ENCODE measurements at regions not wholly inside any gene's neighbourhood (a gene's known extent, or its start where the extent isn't known, plus 50 kb on each side); places are given as distances from the start of the nearest gene placed in this dataset.
"Not testable (repeated sequence)": the region's sequence is repeated elsewhere in the genome, so short reads cannot be mapped to it uniquely, and the experiment has no call there.

- DNase-seq: no peak
These were observed 124.6 kb downstream of the ZNF621 start for GRCh38 chr3:40649346-40649745.

- no peak for DNase-seq
These were observed 127.3 kb downstream of the ZNF621 start for GRCh38 chr3:40652072-40652471.

- DNase-seq: peak; percentile 3
These were observed 128.2 kb downstream of the ZNF621 start for GRCh38 chr3:40653001-40653400.

GRCh38 chr3:40653878-40654277, 129.1 kb downstream of the ZNF621 start:
- no peak for DNase-seq

- no peak for DNase-seq
These were observed 130.8 kb downstream of the ZNF621 start for GRCh38 chr3:40655551-40655950.

GRCh38 chr3:40657623-40658022, 132.9 kb downstream of the ZNF621 start:
- DNase-seq: no peak

- no peak for DNase-seq
These were observed 133.5 kb downstream of the ZNF621 start for GRCh38 chr3:40658305-40658704.

GRCh38 chr3:40660554-40660953, 135.8 kb downstream of the ZNF621 start:
- DNase-seq: peak; percentile 6

GRCh38 chr3:40661284-40661683, 136.5 kb downstream of the ZNF621 start:
- no peak for DNase-seq

GRCh38 chr3:40663280-40663679, 138.5 kb downstream of the ZNF621 start:
- no peak for DNase-seq

- no peak for DNase-seq
These were observed 144.4 kb downstream of the ZNF621 start for GRCh38 chr3:40669176-40669575.

- DNase-seq: no peak
These were observed 148.1 kb downstream of the ZNF621 start for GRCh38 chr3:40672861-40673260.

GRCh38 chr3:40677321-40677720, 152.6 kb downstream of the ZNF621 start:
- no peak for DNase-seq

- no peak for DNase-seq
These were observed 153.0 kb downstream of the ZNF621 start for GRCh38 chr3:40677749-40678148.

GRCh38 chr3:40679290-40679689, 154.5 kb downstream of the ZNF621 start:
- peak; percentile 54 for DNase-seq

GRCh38 chr3:40680685-40681657, 156.2 kb downstream of the ZNF621 start:
- DNase-seq: peak; percentile 26

GRCh38 chr3:40681658-40682055, 156.9 kb downstream of the ZNF621 start:
- no peak for DNase-seq

GRCh38 chr3:40689837-40690236, 165.1 kb downstream of the ZNF621 start:
- no peak for DNase-seq

GRCh38 chr3:40690749-40691451, 166.1 kb downstream of the ZNF621 start:
- no peak for DNase-seq

GRCh38 chr3:40691452-40691861, 166.7 kb downstream of the ZNF621 start:
- DNase-seq: no peak

- DNase-seq: no peak
These were observed 171.1 kb downstream of the ZNF621 start for GRCh38 chr3:40695848-40696247.

- DNase-seq: not testable (repeated sequence)
These were observed 173.9 kb downstream of the ZNF621 start for GRCh38 chr3:40698611-40699010.

- DNase-seq: no peak
These were observed 176.3 kb downstream of the ZNF621 start for GRCh38 chr3:40701016-40701588.

- no peak for DNase-seq
These were observed 179.5 kb downstream of the ZNF621 start for GRCh38 chr3:40704224-40704623.

All from hematopoietic multipotent progenitor cell treated with erythropoietin and hydrocortisone succinate and interleukin-3 and kit ligand, for 6 days (in vitro differentiated cells).